IPS-20b (cell line): ENCODE measurements at regions not wholly inside any gene's neighbourhood (a gene's known extent, or its start where the extent isn't known, plus 50 kb on each side); places are given as distances from the start of the nearest gene placed in this dataset.

Source experiments
- H3K27ac ChIP-seq: one replicate; pipeline ENCODE4 v1.5.1; 2013; ENCODE audit warnings: low read length
- H3K27me3 ChIP-seq: 2 replicates; pipeline ENCODE4 v1.6.1; 2013; ENCODE audit warnings: mild to moderate bottlenecking, low read length, inconsistent platforms; ENCODE audit not compliant: insufficient read depth
- H3K36me3 ChIP-seq: 2 replicates; pipeline ENCODE4 v1.6.1; 2013; ENCODE audit warnings: low read depth, mild to moderate bottlenecking, inconsistent platforms, low read length, moderate library complexity; ENCODE audit not compliant: insufficient read depth
- H3K4me1 ChIP-seq: 2 replicates; pipeline ENCODE4 v1.6.1; 2013; ENCODE audit warnings: mild to moderate bottlenecking, control low read depth, inconsistent platforms, low read length, moderate library complexity; ENCODE audit not compliant: insufficient read depth
- H3K4me3 ChIP-seq: 2 replicates; pipeline ENCODE4 v1.5.1; 2013; ENCODE audit warnings: mild to moderate bottlenecking, low read length, inconsistent platforms
- H3K9ac ChIP-seq: 2 replicates; pipeline ENCODE4 v1.6.1; 2013; ENCODE audit warnings: low read depth, mild to moderate bottlenecking, inconsistent platforms, low read length, moderate library complexity
- H3K9me3 ChIP-seq: 2 replicates; pipeline ENCODE4 v1.6.1; 2013; ENCODE audit warnings: mild to moderate bottlenecking, low read depth, low read length, inconsistent platforms; ENCODE audit not compliant: insufficient read depth

GRCh38 chr6:18314317-18314997 lies 50.1 kb upstream of the DEK start:
- Histone ChIP-seq H3K27ac (no peak overlapping the region), H3K4me1 (peaks cover 5% of the 10 kb centered on the region; the same call in 1 of the 2 replicates), H3K36me3 (no peaks in the 10 kb centered on the region), H3K4me3 (no peak overlapping the region), H3K27me3 (no peaks in the 10 kb centered on the region), H3K9me3 (peaks cover 1% of the 10 kb centered on the region; the same call in 1 of the 2 replicates), H3K9ac (no peak overlapping the region)
